ENCODE measurements at regions not wholly inside any gene's neighbourhood (a gene's known extent, or its start where the extent isn't known, plus 50 kb on each side); places are given as distances from the start of the nearest gene placed in this dataset.
A peak's percentile ranks its signal among the peaks of the same experiment; 100 is the strongest.

- DNase-seq: no peak
Observed at GRCh38 chr17:56011406-56012131, 141.7 kb upstream of the ANKFN1 start.

GRCh38 chr17:56018211-56018610 is 135.1 kb upstream of the ANKFN1 start:
- DNase-seq: no peak

GRCh38 chr17:56020369-56020768 is 132.9 kb upstream of the ANKFN1 start:
- no peak for DNase-seq

GRCh38 chr17:56021681-56022190 is 131.5 kb upstream of the ANKFN1 start:
- no peak for DNase-seq

- no peak for DNase-seq
Observed at GRCh38 chr17:56023851-56024250, 129.4 kb upstream of the ANKFN1 start.

- DNase-seq: no peak
Observed at GRCh38 chr17:56026915-56027314, 126.4 kb upstream of the ANKFN1 start.

- no peak for DNase-seq
Observed at GRCh38 chr17:56028837-56029236, 124.4 kb upstream of the ANKFN1 start.

- DNase-seq: peak; percentile 10
Observed at GRCh38 chr17:56030009-56030624, 123.2 kb upstream of the ANKFN1 start.

GRCh38 chr17:56031636-56032035 is 121.6 kb upstream of the ANKFN1 start:
- no peak for DNase-seq

- DNase-seq: no peak
Observed at GRCh38 chr17:56034197-56034635, 119.1 kb upstream of the ANKFN1 start.

- peak; percentile 30 for DNase-seq
Observed at GRCh38 chr17:56038131-56038530, 115.1 kb upstream of the ANKFN1 start.

- no peak for DNase-seq
Observed at GRCh38 chr17:56045872-56046271, 107.4 kb upstream of the ANKFN1 start.

GRCh38 chr17:56047331-56047730 is 105.9 kb upstream of the ANKFN1 start:
- peak; percentile 97 for DNase-seq

- DNase-seq: no peak
Observed at GRCh38 chr17:56057869-56058268, 95.4 kb upstream of the ANKFN1 start.

- DNase-seq: peak; percentile 73
Observed at GRCh38 chr17:56064506-56064905, 88.8 kb upstream of the ANKFN1 start.

- DNase-seq: no peak
Observed at GRCh38 chr17:56074361-56074890, 78.8 kb upstream of the ANKFN1 start.

GRCh38 chr17:56076980-56077379 is 76.3 kb upstream of the ANKFN1 start:
- no peak for DNase-seq

GRCh38 chr17:56083475-56083874 is 69.8 kb upstream of the ANKFN1 start:
- DNase-seq: no peak

- DNase-seq: no peak
Observed at GRCh38 chr17:56085576-56086267, 67.6 kb upstream of the ANKFN1 start.

GRCh38 chr17:56087199-56087598 is 66.1 kb upstream of the ANKFN1 start:
- no peak for DNase-seq

- DNase-seq: no peak
Observed at GRCh38 chr17:56096026-56096810, 57.1 kb upstream of the ANKFN1 start.

- DNase-seq: no peak
Observed at GRCh38 chr17:56098746-56099145, 54.5 kb upstream of the ANKFN1 start.

- no peak for DNase-seq
Observed at GRCh38 chr17:56099649-56100048, 53.6 kb upstream of the ANKFN1 start.

Data from NCI-H524 treated with DMSO at 0.1 percent for 48 hours (cell line).